H9 (cell line): ENCODE measurements at regions not wholly inside any gene's neighbourhood (a gene's known extent, or its start where the extent isn't known, plus 50 kb on each side); places are given as distances from the start of the nearest gene placed in this dataset.

Experiments
- DNase-seq: peaks from one replicate; pipeline ENCODE4 v3.0.0-alpha.2; 2017
- H2AFZ ChIP-seq: one replicate; pipeline ENCODE4 v1.6.1; 2013; ENCODE audit warnings: mild to moderate bottlenecking, low read length, control low read depth, moderate library complexity
- H2AK5ac ChIP-seq: 2 replicates; pipeline ENCODE4 v1.6.1; 2013; ENCODE audit warnings: low read length, control low read depth, mixed read lengths; ENCODE audit not compliant: insufficient read length
- H2BK120ac ChIP-seq: one replicate; pipeline ENCODE4 v1.6.1; 2013; ENCODE audit warnings: low read depth, mild to moderate bottlenecking, low read length, control low read depth, inconsistent platforms; ENCODE audit not compliant: poor library complexity, severe bottlenecking
- H2BK12ac ChIP-seq: 2 replicates; pipeline ENCODE4 v1.6.1; 2013; ENCODE audit warnings: low read length, control low read depth, mixed read lengths, low read depth; ENCODE audit not compliant: insufficient read length
- H2BK15ac ChIP-seq: 2 replicates; pipeline ENCODE4 v1.6.1; 2013; ENCODE audit warnings: low read depth, low read length, control low read depth
- H2BK20ac ChIP-seq: one replicate; pipeline ENCODE4 v1.6.1; 2013; ENCODE audit warnings: low read depth, mild to moderate bottlenecking, low read length, control low read depth, inconsistent platforms; ENCODE audit not compliant: poor library complexity, severe bottlenecking
- H2BK5ac ChIP-seq: 2 replicates; pipeline ENCODE4 v1.6.1; 2013; ENCODE audit warnings: low read length, control low read depth, mixed read lengths; ENCODE audit not compliant: insufficient read length
- H3K14ac ChIP-seq: 2 replicates; pipeline ENCODE4 v1.6.1; 2013; ENCODE audit warnings: low read length, control low read depth; ENCODE audit not compliant: insufficient read depth
- H3K18ac ChIP-seq: 2 replicates; pipeline ENCODE4 v1.6.1; 2013; ENCODE audit warnings: low read depth, mild to moderate bottlenecking, mixed read lengths, low read length, control low read depth; ENCODE audit not compliant: insufficient read length
- H3K23ac ChIP-seq: 2 replicates; pipeline ENCODE4 v1.6.1; 2013; ENCODE audit warnings: low read length, control low read depth, mixed read lengths, low read depth; ENCODE audit not compliant: insufficient read length
- H3K23me2 ChIP-seq: 2 replicates; pipeline ENCODE4 v1.6.1; 2013; ENCODE audit warnings: low read depth, mild to moderate bottlenecking, mixed read lengths, low read length, control low read depth; ENCODE audit not compliant: insufficient read length, poor library complexity, severe bottlenecking
- H3K27ac ChIP-seq: 2 replicates; pipeline ENCODE4 v1.5.1; 2013; ENCODE audit warnings: low read length, control low read depth, mixed read lengths, low read depth; ENCODE audit not compliant: insufficient read length
- H3K27me3 ChIP-seq: 2 replicates; pipeline ENCODE4 v1.6.1; 2013; ENCODE audit warnings: low read length, control low read depth, inconsistent platforms; ENCODE audit not compliant: insufficient read depth
- H3K4ac ChIP-seq: 2 replicates; pipeline ENCODE4 v1.6.1; 2013; ENCODE audit warnings: low read depth, mild to moderate bottlenecking, control low read depth, inconsistent platforms, low read length, moderate library complexity
- H3K4me1 ChIP-seq: 2 replicates; pipeline ENCODE4 v1.6.1; 2013; ENCODE audit warnings: low read length, control low read depth, inconsistent platforms; ENCODE audit not compliant: insufficient read depth
- H3K4me2 ChIP-seq: 2 replicates; pipeline ENCODE4 v1.6.1; 2013; ENCODE audit warnings: low read length, control low read depth, mixed read lengths; ENCODE audit not compliant: insufficient read length, insufficient read depth
- H3K56ac ChIP-seq: 2 replicates; pipeline ENCODE4 v1.6.1; 2013; ENCODE audit warnings: low read depth, mild to moderate bottlenecking, mixed read lengths, low read length, control low read depth; ENCODE audit not compliant: insufficient read length
- H3K79me1 ChIP-seq: 2 replicates; pipeline ENCODE4 v1.6.1; 2013; ENCODE audit warnings: low read depth, mild to moderate bottlenecking, moderate library complexity, low read length, control low read depth, inconsistent platforms; ENCODE audit not compliant: insufficient read depth, poor library complexity, severe bottlenecking
- H3K79me2 ChIP-seq: 2 replicates; pipeline ENCODE4 v1.6.1; 2013; ENCODE audit warnings: low read length, control low read depth, inconsistent platforms; ENCODE audit not compliant: insufficient read depth
- H3K9ac ChIP-seq: 2 replicates; pipeline ENCODE4 v1.6.1; 2013; ENCODE audit warnings: low read length, control low read depth, mixed read lengths; ENCODE audit not compliant: insufficient read length; ENCODE audit errors: extremely low read depth
- H3K9me3 ChIP-seq: one replicate; pipeline ENCODE4 v1.6.1; 2013; ENCODE audit warnings: low read depth, low read length, inconsistent platforms; ENCODE audit not compliant: control insufficient read depth
- H3T11ph ChIP-seq: one replicate; pipeline ENCODE4 v1.6.1; 2013; ENCODE audit warnings: mild to moderate bottlenecking, low read length, control low read depth, inconsistent platforms
- H4K20me1 ChIP-seq: one replicate; pipeline ENCODE4 v1.6.1; 2013; ENCODE audit not compliant: control insufficient read depth, insufficient read length, insufficient read depth
- H4K5ac ChIP-seq: 2 replicates; pipeline ENCODE4 v1.6.1; 2013; ENCODE audit warnings: low read depth, mild to moderate bottlenecking, mixed read lengths, low read length, control low read depth; ENCODE audit not compliant: insufficient read length
- H4K8ac ChIP-seq: replicated peaks from 2 replicates; pipeline ENCODE4 v1.6.1; 2013; ENCODE audit warnings: low read length, control low read depth, mixed read lengths, low read depth; ENCODE audit not compliant: insufficient read length
- H4K91ac ChIP-seq: 2 replicates; pipeline ENCODE4 v1.6.1; 2013; ENCODE audit warnings: low read depth, mild to moderate bottlenecking, moderate library complexity, mixed read lengths, low read length, control low read depth; ENCODE audit not compliant: insufficient read length
- H3K27ac Mint-ChIP-seq, 3 experiments: 2 replicates in 2 of 3; 3 replicates in 1 of 3; pipeline ENCODE4 v1.8.0; 2020 to 2021; ENCODE audit warnings: mixed read lengths in 3 of 3, mild to moderate bottlenecking in 1 of 3, moderate library complexity in 1 of 3
- H3K27me3 Mint-ChIP-seq: 2 replicates; pipeline ENCODE4 v1.8.0; 2021; ENCODE audit warnings: low read depth, mild to moderate bottlenecking, moderate library complexity, mixed read lengths
- H3K36me3 Mint-ChIP-seq, 3 experiments: 2 replicates in 2 of 3; 3 replicates in 1 of 3; pipeline ENCODE4 v1.8.0; 2020 to 2021; ENCODE audit warnings: low read depth in 3 of 3, mixed read lengths in 3 of 3; ENCODE audit not compliant: insufficient read depth in 1 of 3
- H3K4me1 Mint-ChIP-seq, 2 experiments: 2 replicates each; pipeline ENCODE4 v1.8.0; 2020; ENCODE audit warnings: mixed read lengths in 2 of 2
- H3K4me3 Mint-ChIP-seq, 2 experiments: 2 replicates in 1 of 2; 3 replicates in 1 of 2; pipeline ENCODE4 v1.8.0; 2020 to 2021; ENCODE audit warnings: mild to moderate bottlenecking in 2 of 2, mixed read lengths in 2 of 2, moderate library complexity in 1 of 2
- H3K9me3 Mint-ChIP-seq, 2 experiments: 2 replicates in 1 of 2; 3 replicates in 1 of 2; pipeline ENCODE4 v1.8.0; 2020; ENCODE audit warnings: mild to moderate bottlenecking in 2 of 2, mixed read lengths in 2 of 2, moderate library complexity in 1 of 2
- CTCF ChIP-seq: fragments of 200-600 bp; sonication (generic); conservative IDR thresholded peaks from 3 replicates; pipeline ENCODE4 v1.8.0; 2021; ENCODE audit warnings: antibody characterized with exemption, mild to moderate bottlenecking
- WGBS: extraction: QIAGEN DNeasy Blood & Tissue Kit; methylation state at CpG from one replicate; pipeline ENCODE4 v1.1.7; 2013; ENCODE audit warnings: missing lambda C conversion rate, low lambda C conversion rate, mixed read lengths; ENCODE audit not compliant: insufficient read length; ENCODE audit errors: extremely low coverage; 5-methylcytosine and 5-hydroxymethylcytosine counted together

GRCh38 chr3:67821135-67821534, 166.7 kb upstream of the SUCLG2 start:
- no peak overlapping the region for H4K5ac ChIP-seq

More at GRCh38 chr3:67821135-67821534, 166.7 kb upstream of the SUCLG2 start:
- Mint-ChIP-seq H3K9me3 (no peaks in the 10 kb centered on the region), H3K4me1 (peaks cover 0 to 5% of the 10 kb centered on the region in 2 experiments; a peak in 3 of 4 replicates), H3K36me3 (no peaks in the 10 kb centered on the region), H3K4me3 (no peak overlapping the region), H3K27me3 (no peaks in the 10 kb centered on the region), H3K27ac (no peak overlapping the region)
- Histone ChIP-seq H2BK120ac (no peak overlapping the region), H2BK12ac (no peak overlapping the region), H3T11ph (no peak overlapping the region), H3K23me2 (no peaks in the 10 kb centered on the region), H4K91ac (no peak overlapping the region), H2BK15ac (no peak overlapping the region), H4K20me1 (no peaks in the 10 kb centered on the region), H3K9ac (no peak overlapping the region), H3K4me2 (no peak overlapping the region), H3K56ac (no peak overlapping the region), H4K8ac (no peak overlapping the region), H3K27ac (no peak overlapping the region), H2AK5ac (no peak overlapping the region), H3K4ac (no peak overlapping the region), H2BK20ac (no peak overlapping the region), H3K9me3 (no peaks in the 10 kb centered on the region), H3K23ac (no peak overlapping the region), H2AFZ (no peak overlapping the region), H3K79me1 (no peaks in the 10 kb centered on the region), H2BK5ac (no peak overlapping the region), H3K79me2 (no peaks in the 10 kb centered on the region), H3K27me3 (no peaks in the 10 kb centered on the region), H3K18ac (no peak overlapping the region), H3K14ac (no peak overlapping the region), H3K4me1 (no peaks in the 10 kb centered on the region)
- DNase-seq, result no peak
- WGBS, result no CpG with 5 or more reads among the region's 4 CpGs
- TF ChIP-seq CTCF, result no peak
